Mesendoderm (in vitro differentiated cells): ENCODE measurements at regions not wholly inside any gene's neighbourhood (a gene's known extent, or its start where the extent isn't known, plus 50 kb on each side); places are given as distances from the start of the nearest gene placed in this dataset.

ENCODE experiments used
- DNase-seq: peaks from one replicate; pipeline ENCODE4 v3.0.0; 2013
- H2AK5ac ChIP-seq: 2 replicates; pipeline ENCODE4 v1.6.1; 2013; ENCODE audit warnings: low read length, inconsistent platforms
- H2BK120ac ChIP-seq: 2 replicates; pipeline ENCODE4 v1.6.1; 2013; ENCODE audit warnings: low read depth, mild to moderate bottlenecking, low read length, moderate library complexity, mixed read lengths
- H2BK15ac ChIP-seq: replicated peaks from 2 replicates; pipeline ENCODE4 v1.6.1; 2013; ENCODE audit warnings: low read depth, mild to moderate bottlenecking, moderate library complexity
- H2BK5ac ChIP-seq: 2 replicates; pipeline ENCODE4 v1.6.1; 2013; ENCODE audit warnings: low read length, inconsistent platforms
- H3K18ac ChIP-seq: 2 replicates; pipeline ENCODE4 v1.6.1; 2013; ENCODE audit warnings: mild to moderate bottlenecking, low read length, mixed read lengths
- H3K23ac ChIP-seq: one replicate; pipeline ENCODE4 v1.6.1; 2013; ENCODE audit warnings: low read length
- H3K27ac ChIP-seq: 2 replicates; pipeline ENCODE4 v1.5.1; 2013; ENCODE audit warnings: low read depth, mild to moderate bottlenecking, inconsistent platforms, low read length, moderate library complexity
- H3K27me3 ChIP-seq: 2 replicates; pipeline ENCODE4 v1.6.1; 2013; ENCODE audit warnings: low read length, control low read depth, mild to moderate bottlenecking, inconsistent platforms; ENCODE audit not compliant: insufficient read depth, poor library complexity
- H3K36me3 ChIP-seq: 2 replicates; pipeline ENCODE4 v1.6.1; 2013; ENCODE audit warnings: low read length, inconsistent platforms; ENCODE audit not compliant: control insufficient read depth, insufficient read depth
- H3K4ac ChIP-seq: one replicate; pipeline ENCODE4 v1.6.1; 2013; ENCODE audit warnings: low read depth, mild to moderate bottlenecking, low read length, moderate library complexity
- H3K4me1 ChIP-seq: 2 replicates; pipeline ENCODE4 v1.6.1; 2013; ENCODE audit warnings: low read depth, low read length, inconsistent platforms; ENCODE audit not compliant: control insufficient read depth
- H3K4me2 ChIP-seq: 2 replicates; pipeline ENCODE4 v1.6.1; 2013; ENCODE audit warnings: low read length
- H3K4me3 ChIP-seq: 2 replicates; pipeline ENCODE4 v1.5.1; 2013; ENCODE audit warnings: mild to moderate bottlenecking, low read length
- H3K56ac ChIP-seq: one replicate; pipeline ENCODE4 v1.6.1; 2013; ENCODE audit warnings: low read length
- H3K79me1 ChIP-seq: 2 replicates; pipeline ENCODE4 v1.6.1; 2013; ENCODE audit warnings: low read length, inconsistent platforms
- H3K79me2 ChIP-seq: 2 replicates; pipeline ENCODE4 v1.6.1; 2013; ENCODE audit warnings: mild to moderate bottlenecking, low read length; ENCODE audit not compliant: control insufficient read depth, insufficient read depth
- H3K9ac ChIP-seq: 2 replicates; pipeline ENCODE4 v1.6.1; 2013; ENCODE audit warnings: low read length, inconsistent platforms
- H4K5ac ChIP-seq: one replicate; pipeline ENCODE4 v1.6.1; 2013; ENCODE audit warnings: low read length
- H4K8ac ChIP-seq: one replicate; pipeline ENCODE4 v1.6.1; 2013; ENCODE audit warnings: low read depth, mild to moderate bottlenecking, control low read depth, low read length, moderate library complexity
- WGBS: extraction: QIAGEN DNeasy Blood & Tissue Kit; methylation state at CpG from one replicate; pipeline ENCODE4 v1.1.7; 2013; ENCODE audit warnings: low lambda C conversion rate, missing lambda C conversion rate; ENCODE audit not compliant: insufficient coverage; ENCODE audit errors: extremely low coverage; 5-methylcytosine and 5-hydroxymethylcytosine counted together

DNA sequence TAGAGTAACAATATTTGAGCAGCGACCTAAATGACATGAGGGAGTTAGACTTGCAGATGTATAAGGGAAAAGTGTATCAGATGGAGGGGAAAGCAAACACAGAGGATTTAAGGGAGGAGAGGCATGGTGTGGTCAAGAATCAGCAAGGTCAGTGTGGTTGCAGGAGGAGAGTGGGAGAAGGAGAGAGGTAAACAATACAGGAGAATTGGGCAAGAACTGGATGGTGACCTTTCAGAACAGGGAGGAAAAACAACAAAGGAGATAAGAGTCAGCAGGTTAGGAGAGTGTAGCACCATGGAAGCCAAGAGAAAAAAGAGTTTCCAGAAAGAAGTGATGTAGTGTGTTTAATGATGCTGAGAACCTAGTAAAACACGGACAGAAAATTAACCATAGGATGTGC lies 178.5 kb downstream of the PAPSS1 start:
- H3K4ac ChIP-seq: no peak overlapping the region
- no peak overlapping the region for H4K8ac ChIP-seq
- H3K4me3 ChIP-seq: no peak overlapping the region
- DNase-seq: no peak
- no peaks in the 10 kb centered on the region for H3K4me1 ChIP-seq
- H3K4me2 ChIP-seq: no peak overlapping the region
- H3K9ac ChIP-seq: no peak overlapping the region
- no peak overlapping the region for H3K18ac ChIP-seq
- no peaks in the 10 kb centered on the region for H3K79me2 ChIP-seq
- no peaks in the 10 kb centered on the region for H3K79me1 ChIP-seq
- no peak overlapping the region for H2BK5ac ChIP-seq
- no peak overlapping the region for H2BK15ac ChIP-seq
- no peak overlapping the region for H3K56ac ChIP-seq
- no CpG with 5 or more reads among the region's 2 CpGs for WGBS
- no peak overlapping the region for H2BK120ac ChIP-seq
- H3K27ac ChIP-seq: no peak overlapping the region
- no peaks in the 10 kb centered on the region for H3K36me3 ChIP-seq
- no peak overlapping the region for H4K5ac ChIP-seq
- no peak overlapping the region for H3K23ac ChIP-seq
- no peak overlapping the region for H2AK5ac ChIP-seq
- H3K27me3 ChIP-seq: no peaks in the 10 kb centered on the region

DNA sequence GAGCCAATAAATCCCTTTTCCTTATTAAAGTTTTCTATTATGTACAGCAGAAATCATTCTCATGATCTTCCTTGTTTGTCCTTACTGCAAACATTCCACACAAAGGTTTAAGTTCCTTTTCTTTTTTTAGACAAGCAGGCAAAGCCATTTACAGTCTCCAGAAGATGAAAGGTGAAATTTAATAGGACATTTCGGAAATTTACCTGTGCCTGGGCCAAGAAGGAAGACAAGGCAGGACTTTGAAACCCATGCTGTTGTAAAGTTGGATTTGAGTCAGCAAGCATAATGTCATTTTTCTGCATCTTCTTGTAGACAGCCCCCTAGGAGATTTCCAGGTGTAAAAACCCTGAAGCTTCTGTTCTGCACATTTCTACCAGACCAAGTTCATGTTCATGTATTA lies 188.1 kb downstream of the PAPSS1 start:
- H3K4me2 ChIP-seq: no peak overlapping the region
- no peak overlapping the region for H3K18ac ChIP-seq
- H3K4me1 ChIP-seq: no peaks in the 10 kb centered on the region
- H3K79me1 ChIP-seq: no peaks in the 10 kb centered on the region
- H3K4ac ChIP-seq: no peak overlapping the region
- H2BK120ac ChIP-seq: no peak overlapping the region
- no peak overlapping the region for H3K4me3 ChIP-seq
- no peaks in the 10 kb centered on the region for H3K36me3 ChIP-seq
- no peak overlapping the region for H2BK5ac ChIP-seq
- no peak overlapping the region for H3K23ac ChIP-seq
- no peaks in the 10 kb centered on the region for H3K27me3 ChIP-seq
- no peak overlapping the region for H2AK5ac ChIP-seq
- no peak overlapping the region for H4K8ac ChIP-seq
- H3K9ac ChIP-seq: no peak overlapping the region
- H3K56ac ChIP-seq: no peak overlapping the region
- no peak overlapping the region for H4K5ac ChIP-seq
- no peaks in the 10 kb centered on the region for H3K79me2 ChIP-seq
- H2BK15ac ChIP-seq: no peak overlapping the region
- DNase-seq: no peak
- no CpG with 5 or more reads among the region's 1 CpG for WGBS
- no peak overlapping the region for H3K27ac ChIP-seq

DNA sequence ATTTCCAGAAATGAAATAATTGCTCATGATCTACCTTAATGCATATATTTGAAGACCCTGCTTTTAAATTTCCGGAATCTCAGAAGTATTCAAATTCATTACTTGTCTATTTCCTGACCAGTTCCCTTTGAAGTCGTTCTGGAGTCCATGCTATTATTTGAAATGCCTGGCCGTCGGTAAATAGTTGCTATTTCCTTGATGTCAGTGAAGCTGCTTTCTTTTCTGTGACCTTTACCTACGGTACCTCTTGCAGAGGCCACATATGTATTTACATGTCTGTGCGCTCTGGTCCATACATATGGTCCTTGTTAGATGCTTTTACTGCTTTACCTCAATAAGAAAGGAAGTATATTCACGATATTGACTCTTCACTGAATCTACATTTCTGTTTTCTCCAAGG lies 199.7 kb downstream of the PAPSS1 start:
- no peak overlapping the region for H3K4ac ChIP-seq
- H4K8ac ChIP-seq: no peak overlapping the region
- no peak overlapping the region for H3K4me2 ChIP-seq
- no peak overlapping the region for H4K5ac ChIP-seq
- H3K27ac ChIP-seq: no peak overlapping the region
- no CpG with 5 or more reads among the region's 7 CpGs for WGBS
- H2BK15ac ChIP-seq: no peak overlapping the region
- no peak overlapping the region for H3K4me3 ChIP-seq
- no peak overlapping the region for H2AK5ac ChIP-seq
- H2BK120ac ChIP-seq: no peak overlapping the region
- no peak overlapping the region for H3K9ac ChIP-seq
- no peak overlapping the region for H2BK5ac ChIP-seq
- no peak overlapping the region for H3K56ac ChIP-seq
- H3K18ac ChIP-seq: no peak overlapping the region
- H3K79me1 ChIP-seq: no peaks in the 10 kb centered on the region
- H3K36me3 ChIP-seq: no peaks in the 10 kb centered on the region
- no peak overlapping the region for H3K23ac ChIP-seq
- H3K27me3 ChIP-seq: no peaks in the 10 kb centered on the region
- H3K79me2 ChIP-seq: no peaks in the 10 kb centered on the region
- no peak for DNase-seq
- no peaks in the 10 kb centered on the region for H3K4me1 ChIP-seq

DNA sequence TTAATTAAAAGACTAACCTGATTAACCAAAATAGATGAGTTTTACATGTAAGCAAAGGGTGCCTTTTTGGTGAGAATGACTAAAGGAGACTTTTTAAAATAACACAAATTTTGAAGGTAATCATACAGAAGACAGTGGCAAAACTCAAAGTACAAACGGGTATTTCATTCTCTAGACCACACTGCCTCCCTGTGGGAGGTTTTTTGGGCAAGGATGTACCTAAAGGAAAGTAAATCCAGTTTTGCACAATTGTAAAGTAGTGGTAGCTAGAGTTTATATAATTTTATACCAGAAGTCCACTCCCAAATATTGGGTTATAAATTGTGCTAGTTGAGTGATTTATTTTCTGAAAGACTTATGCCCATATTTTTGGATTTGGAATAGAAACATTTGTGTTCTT lies 201.0 kb downstream of the PAPSS1 start:
- H3K79me2 ChIP-seq: no peaks in the 10 kb centered on the region
- no peaks in the 10 kb centered on the region for H3K36me3 ChIP-seq
- H2BK120ac ChIP-seq: no peak overlapping the region
- H3K23ac ChIP-seq: no peak overlapping the region
- no peak overlapping the region for H4K8ac ChIP-seq
- no peaks in the 10 kb centered on the region for H3K79me1 ChIP-seq
- H2BK5ac ChIP-seq: no peak overlapping the region
- H3K4me2 ChIP-seq: no peak overlapping the region
- H4K5ac ChIP-seq: no peak overlapping the region
- no peak overlapping the region for H3K4me3 ChIP-seq
- H3K4ac ChIP-seq: no peak overlapping the region
- WGBS: no CpG with 5 or more reads among the region's 1 CpG
- H3K4me1 ChIP-seq: no peaks in the 10 kb centered on the region
- H3K9ac ChIP-seq: no peak overlapping the region
- H2AK5ac ChIP-seq: no peak overlapping the region
- DNase-seq: peak; percentile 47
- H3K18ac ChIP-seq: no peak overlapping the region
- H3K27me3 ChIP-seq: no peaks in the 10 kb centered on the region
- H2BK15ac ChIP-seq: no peak overlapping the region
- H3K56ac ChIP-seq: no peak overlapping the region
- no peak overlapping the region for H3K27ac ChIP-seq

DNA sequence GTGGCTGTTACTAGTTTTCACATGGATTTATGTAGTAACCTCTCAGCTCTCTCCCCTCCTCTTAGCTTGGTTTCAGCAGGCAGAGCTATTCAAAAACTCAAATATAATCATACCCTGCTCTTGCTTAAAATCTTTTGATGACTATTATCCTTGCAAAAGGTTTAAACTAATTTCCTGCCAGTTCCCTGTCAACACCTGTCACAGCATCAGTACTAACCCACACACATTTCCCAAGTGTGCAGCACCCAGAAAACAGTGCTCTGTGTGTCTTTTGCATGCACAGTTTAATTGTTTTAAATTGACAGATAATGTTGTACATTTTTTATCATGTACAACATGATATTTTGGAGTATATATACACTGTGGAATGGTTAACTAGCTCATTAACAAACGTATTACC lies 202.0 kb downstream of the PAPSS1 start:
- Histone ChIP-seq H3K56ac (no peak overlapping the region), H4K8ac (no peak overlapping the region), H3K79me1 (no peaks in the 10 kb centered on the region), H3K27ac (no peak overlapping the region), H3K4me2 (no peak overlapping the region), H3K4ac (no peak overlapping the region), H3K18ac (no peak overlapping the region), H4K5ac (no peak overlapping the region), H2BK15ac (no peak overlapping the region), H3K9ac (no peak overlapping the region), H2AK5ac (no peak overlapping the region), H3K36me3 (no peaks in the 10 kb centered on the region), H2BK120ac (no peak overlapping the region), H3K27me3 (no peaks in the 10 kb centered on the region), H3K4me3 (no peak overlapping the region), H3K4me1 (no peaks in the 10 kb centered on the region), H2BK5ac (no peak overlapping the region), H3K23ac (no peak overlapping the region), H3K79me2 (no peaks in the 10 kb centered on the region)
- WGBS: no CpG with 5 or more reads among the region's 1 CpG
- DNase-seq: no peak

DNA sequence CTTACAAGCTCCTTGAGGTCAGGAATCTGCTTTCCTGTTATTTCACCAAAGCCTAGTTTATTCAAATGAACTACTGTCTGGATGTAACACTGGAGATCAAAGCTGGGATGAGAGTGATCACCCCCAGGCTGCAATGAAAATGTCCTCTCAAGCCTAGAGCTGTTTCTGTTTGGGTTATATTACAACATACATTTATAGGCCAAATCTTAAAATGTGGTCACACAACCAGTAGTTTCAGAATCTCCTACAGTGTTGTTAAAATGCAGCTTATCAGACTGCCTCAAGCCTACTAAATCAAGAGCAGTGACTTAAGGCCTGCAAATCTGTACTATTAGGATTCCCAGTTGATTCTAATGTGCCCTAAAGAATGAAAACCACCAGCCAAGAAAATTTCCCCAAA lies 207.5 kb downstream of the PAPSS1 start:
- Histone ChIP-seq H3K27ac (no peak overlapping the region), H3K4me2 (no peak overlapping the region)

More for the DNA sequence above, 207.5 kb downstream of the PAPSS1 start:
- H4K8ac ChIP-seq: no peak overlapping the region
- H3K18ac ChIP-seq: no peak overlapping the region
- no peak overlapping the region for H3K4me3 ChIP-seq
- DNase-seq: no peak
- H2AK5ac ChIP-seq: no peak overlapping the region
- H2BK15ac ChIP-seq: no peak overlapping the region
- no peaks in the 10 kb centered on the region for H3K79me2 ChIP-seq
- no peak overlapping the region for H2BK5ac ChIP-seq
- H3K4ac ChIP-seq: no peak overlapping the region
- no peaks in the 10 kb centered on the region for H3K79me1 ChIP-seq
- no peak overlapping the region for H3K56ac ChIP-seq
- H3K9ac ChIP-seq: no peak overlapping the region
- H3K27me3 ChIP-seq: no peaks in the 10 kb centered on the region
- no peak overlapping the region for H4K5ac ChIP-seq
- H3K36me3 ChIP-seq: no peaks in the 10 kb centered on the region
- no peaks in the 10 kb centered on the region for H3K4me1 ChIP-seq
- no peak overlapping the region for H3K23ac ChIP-seq
- no peak overlapping the region for H2BK120ac ChIP-seq
